ENCODE measurements at regions not wholly inside any gene's neighbourhood (a gene's known extent, or its start where the extent isn't known, plus 50 kb on each side); places are given as distances from the start of the nearest gene placed in this dataset.

DNA sequence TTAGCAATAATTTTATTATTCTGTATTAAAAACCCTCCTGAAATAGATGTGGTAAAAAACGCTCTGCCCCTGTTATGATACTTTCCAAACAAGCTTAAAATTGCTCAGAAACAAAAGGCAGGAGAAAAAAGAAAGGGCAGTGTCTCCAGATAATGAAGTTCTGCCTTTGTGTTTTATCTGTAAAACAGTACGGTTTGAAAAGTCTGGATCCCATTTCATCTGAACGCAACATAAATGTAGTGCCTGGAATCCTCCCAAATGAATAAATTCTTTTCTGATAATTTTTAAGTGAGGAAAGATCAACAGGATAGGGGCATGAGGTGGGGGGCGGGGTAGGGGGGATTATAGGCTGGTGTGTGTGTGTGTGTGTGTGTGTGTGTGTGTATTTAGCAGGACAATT is 87.5 kb upstream of the SOX9 start:
- TF ChIP-seq CTCF (conservative IDR thresholded peaks at IDR 0.05 in 1 of 2, IDR thresholded peaks at IDR 0.05 in 1 of 2; ENCODE audit: extremely low read depth in 1 of 2, insufficient read depth in 1 of 2, low read depth in 1 of 2, low read length in 2 of 2) (no peak), EZH2 (IDR thresholded peaks at IDR 0.05; ENCODE audit: borderline replicate concordance, low read length) (no peak)

Measured in mammary epithelial cell (primary cell).